B cell (primary cell): ENCODE measurements at regions not wholly inside any gene's neighbourhood (a gene's known extent, or its start where the extent isn't known, plus 50 kb on each side); places are given as distances from the start of the nearest gene placed in this dataset.
"Not testable (repeated sequence)": the region's sequence is repeated elsewhere in the genome, so short reads cannot be mapped to it uniquely, and the experiment has no call there.

Experiments used
- ATAC-seq: fragments of 200-7000 bp; cut with Tn5 transposase; one replicate; pipeline ENCODE4 v1.10.0; 2021; ENCODE audit warnings: low read depth, mild to moderate bottlenecking, moderate number of reproducible peaks, moderate library complexity
- CTCF ChIA-PET: fragments of 350-600 bp; sonication (Branson Sonifier 250); formaldehyde crosslinking; loops from one replicate; lab custom pipeline; 2021; ENCODE audit warnings: antibody characterized with exemption, inconsistent platforms; lab: Charles Lee
- POLR2A ChIA-PET: fragments of 350-600 bp; sonication (Branson Sonifier 250); formaldehyde crosslinking; loops from one replicate; lab custom pipeline; 2021; ENCODE audit warnings: antibody characterized with exemption; lab: Charles Lee
- DNase-seq: peaks from one replicate; pipeline ENCODE4 v3.0.0; 2013
- H2AFZ ChIP-seq: 2 replicates; pipeline ENCODE4 v1.6.1; 2012; ENCODE audit warnings: mild to moderate bottlenecking, low read depth, low read length; ENCODE audit not compliant: insufficient read depth, poor library complexity, severe bottlenecking
- H3K27ac ChIP-seq, 2 donors: 1 replicate in 1 of 2; 2 replicates in 1 of 2; pipeline ENCODE4 v1.5.1; 2012 to 2013; ENCODE audit warnings: low read length in 2 of 2, mild to moderate bottlenecking in 2 of 2, moderate library complexity in 1 of 2
- H3K27me3 ChIP-seq, 4 experiments: fragments of 200-600 bp in 1 of 4; sonication (generic) in 1 of 4; replicated peaks in 1 of 4; 1 replicate in 2 of 4; 2 replicates in 2 of 4; pipeline versions ENCODE4 v1.6.1 to v1.7.0; 2013 to 2016; ENCODE audit warnings: low read length in 3 of 4, mild to moderate bottlenecking in 2 of 4, mixed read lengths in 1 of 4, moderate library complexity in 1 of 4; ENCODE audit not compliant: insufficient read depth in 4 of 4, control insufficient read depth in 3 of 4; ENCODE audit errors: control extremely low read depth in 1 of 4
- H3K36me3 ChIP-seq, 2 experiments: replicated peaks in 1 of 2; 1 replicate in 1 of 2; 2 replicates in 1 of 2; pipeline versions ENCODE4 v1.6.1 to v1.7.1; 2013; ENCODE audit warnings: low read length in 1 of 2; ENCODE audit not compliant: insufficient read depth in 2 of 2, control insufficient read depth in 1 of 2; ENCODE audit errors: control extremely low read depth in 1 of 2, extremely low read depth in 1 of 2
- H3K4me1 ChIP-seq, 2 donors: fragments of 200-600 bp in 1 of 2; sonication (generic) in 1 of 2; 1 replicate in 1 of 2; 2 replicates in 1 of 2; pipeline versions ENCODE4 v1.5.1 to v1.6.1; 2013 to 2017; ENCODE audit warnings: low read length in 2 of 2; ENCODE audit not compliant: control insufficient read depth in 2 of 2, insufficient read depth in 2 of 2
- H3K4me2 ChIP-seq: replicated peaks from 2 replicates; pipeline ENCODE3; 2012; ENCODE audit warnings: mild to moderate bottlenecking, low read depth, low read length; ENCODE audit not compliant: poor library complexity, severe bottlenecking
- H3K4me3 ChIP-seq, 5 experiments: fragments of 200-600 bp in 1 of 5; sonication (generic) in 1 of 5; 1 replicate in 3 of 5; 2 replicates in 2 of 5; pipeline versions ENCODE4 v1.5.1 to v1.7.0; 2011 to 2016; ENCODE audit warnings: low read length in 4 of 5, mild to moderate bottlenecking in 4 of 5, low read depth in 2 of 5, control low read depth in 1 of 5, moderate library complexity in 1 of 5; ENCODE audit not compliant: insufficient read depth in 1 of 5; ENCODE audit errors: control extremely low read depth in 1 of 5, extremely low read depth in 1 of 5
- H3K79me2 ChIP-seq: fragments of 200-600 bp; sonication (generic); one replicate; pipeline ENCODE4 v1.6.0; 2016; ENCODE audit warnings: low read length; ENCODE audit not compliant: control insufficient read depth, insufficient read depth
- H3K9ac ChIP-seq: fragments of 200-600 bp; sonication (generic); 2 replicates; pipeline ENCODE4 v1.6.1; 2017; ENCODE audit warnings: mild to moderate bottlenecking, low read length, moderate library complexity
- H3K9me3 ChIP-seq, 3 donors: one replicate each; pipeline versions ENCODE4 v1.6.1 to v1.7.1; 2013; ENCODE audit warnings: low read length in 2 of 3; ENCODE audit not compliant: control insufficient read depth in 2 of 3, insufficient read depth in 1 of 3; ENCODE audit errors: control extremely low read depth in 1 of 3
- H4K20me1 ChIP-seq: 2 replicates; pipeline ENCODE4 v1.6.0; 2012; ENCODE audit warnings: mild to moderate bottlenecking, low read length; ENCODE audit not compliant: insufficient read depth, control insufficient read depth, poor library complexity, severe bottlenecking
- H3K27ac Mint-ChIP-seq: one replicate; pipeline ENCODE4 v1.8.0; 2021; ENCODE audit warnings: mixed read lengths
- H3K27me3 Mint-ChIP-seq: one replicate; pipeline ENCODE4 v1.8.0; 2021; ENCODE audit warnings: mixed read lengths
- H3K4me1 Mint-ChIP-seq: one replicate; pipeline ENCODE4 v1.8.0; 2021; ENCODE audit warnings: mixed read lengths
- H3K4me3 Mint-ChIP-seq: one replicate; pipeline ENCODE4 v1.8.0; 2021; ENCODE audit warnings: mixed read lengths
- H3K9me3 Mint-ChIP-seq: one replicate; pipeline ENCODE4 v1.8.0; 2022; ENCODE audit warnings: mixed read lengths; ENCODE audit not compliant: insufficient read depth
- EZH2 ChIP-seq: IDR thresholded peaks from 2 replicates; pipeline ENCODE4 v1.6.1; 2012; ENCODE audit warnings: borderline replicate concordance, low read depth, mild to moderate bottlenecking, moderate library complexity, low read length; ENCODE audit not compliant: insufficient read depth, poor library complexity, severe bottlenecking
- WGBS: methylation state at CpG from one replicate; pipeline ENCODE4 v1.1.5; 2013; ENCODE audit warnings: missing lambda C conversion rate; ENCODE audit not compliant: insufficient coverage; 5-methylcytosine and 5-hydroxymethylcytosine counted together
- intact Hi-C: fragments of 100-400 bp; cut with micrococcal nuclease; formaldehyde crosslinking; loops from one replicate; pipeline ENCODE4 v1.10.0; 2022
- TF ChIP-seq, protein P1 (sequence below): fragments of 200-600 bp; IDR thresholded peaks from one replicate; pipeline ENCODE4 v1.8.0; 2022; ENCODE audit warnings: antibody characterized with exemption, mild to moderate bottlenecking

GRCh38 chr2:88919087-88919738 is 227.7 kb downstream of the RPIA start:
- no peaks in the 10 kb centered on the region for H3K27me3 ChIP-seq
- no peak for ATAC-seq
- H3K4me3 Mint-ChIP-seq: no peak overlapping the region
- no peak overlapping the region for H3K9ac ChIP-seq
- H3K9me3 ChIP-seq: peaks cover 1 to 23% (median 3%) of the 10 kb centered on the region in 3 donors
- H3K4me1 ChIP-seq: peaks cover 0 to 3% of the 10 kb centered on the region in 2 donors
- ChIA-PET POLR2A (interaction anchor here (0.6 kb wide), 1 partner anchor 61 kb away, joined by 3 read pairs; no protein-coding TSS in a partner anchor), CTCF (interaction anchor here (0.7 to 1.6 kb wide), 16 partner anchors 9 to 182 kb away, joined by 3 to 9 read pairs (median 4); no protein-coding TSS in a partner anchor)
- no peaks in the 10 kb centered on the region for H3K79me2 ChIP-seq
- no peaks in the 10 kb centered on the region for H3K9me3 Mint-ChIP-seq
- TF ChIP-seq, protein P1, sequence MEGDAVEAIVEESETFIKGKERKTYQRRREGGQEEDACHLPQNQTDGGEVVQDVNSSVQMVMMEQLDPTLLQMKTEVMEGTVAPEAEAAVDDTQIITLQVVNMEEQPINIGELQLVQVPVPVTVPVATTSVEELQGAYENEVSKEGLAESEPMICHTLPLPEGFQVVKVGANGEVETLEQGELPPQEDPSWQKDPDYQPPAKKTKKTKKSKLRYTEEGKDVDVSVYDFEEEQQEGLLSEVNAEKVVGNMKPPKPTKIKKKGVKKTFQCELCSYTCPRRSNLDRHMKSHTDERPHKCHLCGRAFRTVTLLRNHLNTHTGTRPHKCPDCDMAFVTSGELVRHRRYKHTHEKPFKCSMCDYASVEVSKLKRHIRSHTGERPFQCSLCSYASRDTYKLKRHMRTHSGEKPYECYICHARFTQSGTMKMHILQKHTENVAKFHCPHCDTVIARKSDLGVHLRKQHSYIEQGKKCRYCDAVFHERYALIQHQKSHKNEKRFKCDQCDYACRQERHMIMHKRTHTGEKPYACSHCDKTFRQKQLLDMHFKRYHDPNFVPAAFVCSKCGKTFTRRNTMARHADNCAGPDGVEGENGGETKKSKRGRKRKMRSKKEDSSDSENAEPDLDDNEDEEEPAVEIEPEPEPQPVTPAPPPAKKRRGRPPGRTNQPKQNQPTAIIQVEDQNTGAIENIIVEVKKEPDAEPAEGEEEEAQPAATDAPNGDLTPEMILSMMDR: peak; percentile 53
- no peak for TF ChIP-seq EZH2
- no peak overlapping the region for H3K4me2 ChIP-seq
- H3K36me3 ChIP-seq: no peaks in the 10 kb centered on the region
- DNase-seq: peak; percentile 29
- intact Hi-C loops: loop anchor here (1.0 to 2.0 kb wide), 3 partner anchors 16 to 88 kb away; no protein-coding TSS in a partner anchor
- H2AFZ ChIP-seq: no peak overlapping the region
- H3K4me1 Mint-ChIP-seq: peaks cover 4% of the 10 kb centered on the region
- H3K27me3 Mint-ChIP-seq: no peaks in the 10 kb centered on the region
- WGBS: no CpG with 5 or more reads among the region's 7 CpGs
- H3K4me3 ChIP-seq: no peak overlapping the region
- no peak overlapping the region for H3K27ac ChIP-seq
- no peaks in the 10 kb centered on the region for H4K20me1 ChIP-seq
- no peak overlapping the region for H3K27ac Mint-ChIP-seq

DNA sequence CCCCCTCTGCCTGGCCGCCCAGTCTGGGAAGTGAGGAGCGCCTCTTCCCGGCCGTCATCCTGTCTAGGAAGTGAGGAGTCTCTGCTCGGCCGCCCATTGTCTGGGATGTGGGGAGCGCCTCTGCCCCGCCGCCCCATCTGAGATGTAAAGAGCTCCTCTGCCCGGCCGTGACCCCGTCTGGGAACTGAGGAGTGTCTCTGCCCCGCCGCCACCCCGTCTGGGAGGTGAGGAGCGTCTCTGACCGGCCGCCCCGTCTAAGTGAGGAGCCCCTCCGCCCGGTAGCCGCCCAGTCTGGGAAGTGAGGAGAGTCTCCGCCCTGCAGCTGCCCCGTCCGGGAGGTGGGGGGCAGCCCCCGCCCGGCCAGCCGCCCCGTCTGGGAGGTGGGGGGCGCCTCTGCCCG is 228.9 kb downstream of the RPIA start:
- H3K9ac ChIP-seq, H3K27me3 ChIP-seq, H3K4me1 ChIP-seq, H3K36me3 ChIP-seq, H4K20me1 ChIP-seq, ATAC-seq, intact Hi-C loops, H3K27me3 Mint-ChIP-seq, CTCF ChIA-PET, H3K27ac ChIP-seq, H3K9me3 Mint-ChIP-seq, DNase-seq, H3K4me2 ChIP-seq, H3K27ac Mint-ChIP-seq, H3K4me3 ChIP-seq, H3K4me3 Mint-ChIP-seq, H2AFZ ChIP-seq, H3K4me1 Mint-ChIP-seq, POLR2A ChIA-PET, H3K79me2 ChIP-seq: not testable (repeated sequence)
- no CpG with 5 or more reads among the region's 31 CpGs for WGBS
- H3K9me3 ChIP-seq: peaks cover 1 to 15% (median 3%) of the 10 kb centered on the region in 3 donors
